ENCODE measurements at regions not wholly inside any gene's neighbourhood (a gene's known extent, or its start where the extent isn't known, plus 50 kb on each side); places are given as distances from the start of the nearest gene placed in this dataset.
"Not testable (repeated sequence)": the region's sequence is repeated elsewhere in the genome, so short reads cannot be mapped to it uniquely, and the experiment has no call there.

DNA sequence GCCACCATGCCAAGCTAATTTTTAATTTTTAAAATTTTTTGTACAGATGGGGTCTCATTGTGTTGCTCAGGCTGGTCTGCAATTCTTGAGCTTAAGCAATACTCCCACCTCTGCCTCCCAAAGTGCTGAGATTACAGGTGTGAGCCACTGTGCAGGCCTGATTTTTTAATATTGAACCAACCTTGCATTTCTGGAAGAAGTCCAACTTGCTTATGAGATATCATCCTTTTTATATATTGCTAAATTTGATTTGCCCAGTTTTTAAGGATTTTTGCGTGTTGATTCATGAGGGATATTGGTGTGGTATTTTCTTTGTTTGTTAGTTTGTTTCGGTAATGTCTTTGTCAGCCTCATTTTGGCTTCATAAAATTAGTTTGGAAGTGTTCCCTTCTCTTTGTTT lies 196.4 kb downstream of the SEC14L1 start:
- no peaks in the 10 kb centered on the region for H3K4me1 ChIP-seq (ENCODE audit: control insufficient read depth in 1 of 2, insufficient read depth in 2 of 2, low read length in 2 of 2)
- H3K27me3 ChIP-seq (ENCODE audit: control insufficient read depth in 1 of 2, insufficient read depth in 2 of 2, low read length in 1 of 2), result no peaks in the 10 kb centered on the region
- no peak overlapping the region for H3K4me3 ChIP-seq (ENCODE audit: low read length in 2 of 2)
- H3K27ac ChIP-seq (ENCODE audit: low read depth in 1 of 2, low read length in 2 of 2), result no peak overlapping the region
- no peaks in the 10 kb centered on the region for H3K36me3 ChIP-seq (ENCODE audit: control insufficient read depth in 1 of 2, insufficient read depth in 2 of 2, low read length in 1 of 2)
- 97 to 98% methylated on average over 2 of the region's 2 CpGs for WGBS, 2 donors
- DNase-seq (no peak), ATAC-seq (ENCODE audit: low FRiP score) (no peak)
- H3K9me3 ChIP-seq (ENCODE audit: control insufficient read depth, low read length), result peaks cover 1% of the 10 kb centered on the region
- intact Hi-C loops (cut with DNase I), result no loop called here

DNA sequence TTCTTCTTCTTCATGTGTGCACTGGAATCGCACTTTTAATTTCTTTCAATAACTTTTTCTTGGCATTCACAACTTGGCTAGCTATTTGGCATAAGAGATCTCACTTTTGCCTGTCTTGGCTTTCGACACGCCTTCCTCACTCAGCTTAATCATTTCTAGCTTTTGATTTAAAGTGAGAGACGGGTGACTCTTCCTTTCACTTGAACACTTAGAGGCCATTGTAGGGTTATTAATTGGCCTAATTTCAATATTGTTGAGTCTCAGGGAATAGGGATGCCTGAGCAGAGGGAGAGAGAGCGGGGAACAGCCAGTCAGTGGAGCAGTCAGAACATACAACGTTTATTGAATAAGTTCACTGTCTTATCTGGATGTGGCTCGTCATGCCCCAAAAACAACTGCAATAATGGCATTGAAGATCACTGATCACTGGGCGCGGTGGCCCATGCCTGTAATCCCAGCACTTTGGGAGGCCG lies 200.3 kb downstream of the SEC14L1 start:
- no peak overlapping the region for H3K27ac ChIP-seq (ENCODE audit: low read depth in 1 of 2, low read length in 2 of 2)
- DNase-seq (no peak), ATAC-seq (ENCODE audit: low FRiP score) (no peak)
- intact Hi-C loops (cut with DNase I), result no loop called here
- H3K4me1 ChIP-seq (ENCODE audit: control insufficient read depth in 1 of 2, insufficient read depth in 2 of 2, low read length in 2 of 2), result no peaks in the 10 kb centered on the region
- H3K36me3 ChIP-seq (ENCODE audit: control insufficient read depth in 1 of 2, insufficient read depth in 2 of 2, low read length in 1 of 2), result no peaks in the 10 kb centered on the region
- H3K9me3 ChIP-seq (ENCODE audit: control insufficient read depth, low read length), result peaks cover 1% of the 10 kb centered on the region
- no peak overlapping the region for H3K4me3 ChIP-seq (ENCODE audit: low read length in 2 of 2)
- 38 to 42% methylated on average over 10 of the region's 10 CpGs for WGBS, 2 donors
- no peaks in the 10 kb centered on the region for H3K27me3 ChIP-seq (ENCODE audit: control insufficient read depth in 1 of 2, insufficient read depth in 2 of 2, low read length in 1 of 2)

DNA sequence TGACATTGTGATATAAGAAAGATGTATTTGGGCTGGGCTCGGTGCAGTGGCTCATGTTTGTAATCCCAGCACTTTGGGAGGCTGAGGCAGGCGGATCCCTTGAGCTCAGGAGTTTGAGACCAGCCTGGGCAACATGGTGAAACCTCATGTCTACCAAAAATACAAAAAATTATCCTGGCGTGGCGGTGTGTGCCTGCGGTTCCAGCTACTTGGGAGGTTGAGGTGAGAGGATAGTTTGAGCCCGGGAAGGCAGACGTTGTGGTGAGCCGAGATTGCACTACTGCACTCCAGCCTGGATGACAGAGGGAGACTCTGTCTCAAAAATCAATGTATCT lies 201.9 kb downstream of the SEC14L1 start:
- 88 to 94% methylated on average over 8 of the region's 8 CpGs for WGBS, 2 donors
- intact Hi-C loops (cut with DNase I); H3K4me1 ChIP-seq (ENCODE audit: control insufficient read depth in 1 of 2, insufficient read depth in 2 of 2, low read length in 2 of 2); H3K4me3 ChIP-seq (ENCODE audit: low read length in 2 of 2); ATAC-seq (ENCODE audit: low FRiP score); DNase-seq; H3K36me3 ChIP-seq (ENCODE audit: control insufficient read depth in 1 of 2, insufficient read depth in 2 of 2, low read length in 1 of 2); H3K27ac ChIP-seq (ENCODE audit: low read depth in 1 of 2, low read length in 2 of 2); H3K27me3 ChIP-seq (ENCODE audit: control insufficient read depth in 1 of 2, insufficient read depth in 2 of 2, low read length in 1 of 2); H3K9me3 ChIP-seq (ENCODE audit: control insufficient read depth, low read length): not testable (repeated sequence)

DNA sequence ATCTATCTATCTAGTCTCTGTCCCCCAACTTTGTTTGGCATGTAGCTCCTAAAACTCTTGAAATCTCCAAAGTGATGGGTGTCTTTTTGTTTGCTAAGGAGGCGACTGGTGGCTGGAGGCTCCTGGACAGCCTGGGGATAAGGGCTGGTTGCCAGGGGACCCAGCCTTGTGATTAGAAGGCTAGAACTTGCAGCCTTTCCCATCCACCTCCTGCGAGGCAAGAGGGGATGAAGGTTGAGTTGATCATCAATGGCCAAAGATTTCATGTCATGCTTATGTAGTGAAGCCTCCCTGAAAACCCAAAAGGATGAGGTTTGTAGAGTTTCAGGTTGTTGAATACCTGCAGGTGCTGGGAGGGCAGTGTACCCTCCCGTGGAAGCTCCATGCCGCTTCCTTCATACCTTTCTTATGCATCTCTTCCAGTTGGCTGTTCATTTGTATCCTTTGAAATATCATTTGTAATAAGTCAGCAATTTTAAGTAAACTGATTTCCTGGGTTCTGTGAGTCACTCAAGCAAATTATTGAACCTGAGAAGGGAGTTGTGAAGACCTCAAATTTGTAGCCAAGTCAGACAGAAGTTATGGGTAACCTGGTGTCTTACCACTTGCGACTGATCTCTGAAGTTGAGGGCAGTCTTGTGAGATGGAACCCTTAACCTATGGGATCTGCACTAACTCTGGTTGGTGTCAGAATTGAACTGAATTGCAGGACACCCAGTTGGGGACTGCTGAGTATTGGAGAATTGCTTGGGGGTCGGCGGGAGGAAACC lies 202.4 kb downstream of the SEC14L1 start:
- no peaks in the 10 kb centered on the region for H3K36me3 ChIP-seq (ENCODE audit: control insufficient read depth in 1 of 2, insufficient read depth in 2 of 2, low read length in 1 of 2)
- DNase-seq, result no peak

DNA sequence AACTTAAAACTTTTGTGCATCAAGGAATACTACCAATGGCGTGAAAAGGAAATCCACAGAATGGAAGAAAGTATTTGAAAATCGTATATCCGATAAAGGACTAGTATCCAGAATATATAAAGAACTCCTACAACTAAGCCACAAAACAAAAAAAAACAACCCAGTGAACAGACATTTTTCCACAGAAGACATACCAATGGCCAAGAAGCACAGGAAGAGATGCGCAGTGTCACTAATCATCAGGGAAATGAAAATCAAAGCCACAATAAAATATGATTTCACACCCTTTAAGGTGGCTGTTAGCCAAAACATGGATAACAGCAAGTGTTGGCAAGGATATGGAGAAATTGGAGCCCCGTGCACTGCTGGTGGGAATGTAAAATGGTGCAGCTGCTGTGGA lies 203.3 kb downstream of the SEC14L1 start:
- no peak overlapping the region for H3K4me3 ChIP-seq (ENCODE audit: low read length in 2 of 2)
- no peaks in the 10 kb centered on the region for H3K27me3 ChIP-seq (ENCODE audit: control insufficient read depth in 1 of 2, insufficient read depth in 2 of 2, low read length in 1 of 2)
- no peaks in the 10 kb centered on the region for H3K4me1 ChIP-seq (ENCODE audit: control insufficient read depth in 1 of 2, insufficient read depth in 2 of 2, low read length in 2 of 2)
- ATAC-seq (ENCODE audit: low FRiP score) (no peak), DNase-seq (no peak)
- H3K9me3 ChIP-seq (ENCODE audit: control insufficient read depth, low read length), result no peaks in the 10 kb centered on the region
- no peaks in the 10 kb centered on the region for H3K36me3 ChIP-seq (ENCODE audit: control insufficient read depth in 1 of 2, insufficient read depth in 2 of 2, low read length in 1 of 2)
- H3K27ac ChIP-seq (ENCODE audit: low read depth in 1 of 2, low read length in 2 of 2), result no peak overlapping the region
- intact Hi-C loops (cut with DNase I), result no loop called here
- 98 to 99% methylated on average over 5 of the region's 5 CpGs for WGBS, 2 donors

More for the DNA sequence above, 202.4 kb downstream of the SEC14L1 start:
- H3K9me3 ChIP-seq (ENCODE audit: control insufficient read depth, low read length), result no peaks in the 10 kb centered on the region
- no peak overlapping the region for H3K27ac ChIP-seq (ENCODE audit: low read depth in 1 of 2, low read length in 2 of 2)
- WGBS, 2 donors, result 97% methylated on average over 7 of the region's 7 CpGs
- intact Hi-C loops (cut with DNase I), result no loop called here
- no peak overlapping the region for H3K4me3 ChIP-seq (ENCODE audit: low read length in 2 of 2)
- no peaks in the 10 kb centered on the region for H3K4me1 ChIP-seq (ENCODE audit: control insufficient read depth in 1 of 2, insufficient read depth in 2 of 2, low read length in 2 of 2)
- no peaks in the 10 kb centered on the region for H3K27me3 ChIP-seq (ENCODE audit: control insufficient read depth in 1 of 2, insufficient read depth in 2 of 2, low read length in 1 of 2)
- no peak for ATAC-seq (ENCODE audit: low FRiP score)

DNA sequence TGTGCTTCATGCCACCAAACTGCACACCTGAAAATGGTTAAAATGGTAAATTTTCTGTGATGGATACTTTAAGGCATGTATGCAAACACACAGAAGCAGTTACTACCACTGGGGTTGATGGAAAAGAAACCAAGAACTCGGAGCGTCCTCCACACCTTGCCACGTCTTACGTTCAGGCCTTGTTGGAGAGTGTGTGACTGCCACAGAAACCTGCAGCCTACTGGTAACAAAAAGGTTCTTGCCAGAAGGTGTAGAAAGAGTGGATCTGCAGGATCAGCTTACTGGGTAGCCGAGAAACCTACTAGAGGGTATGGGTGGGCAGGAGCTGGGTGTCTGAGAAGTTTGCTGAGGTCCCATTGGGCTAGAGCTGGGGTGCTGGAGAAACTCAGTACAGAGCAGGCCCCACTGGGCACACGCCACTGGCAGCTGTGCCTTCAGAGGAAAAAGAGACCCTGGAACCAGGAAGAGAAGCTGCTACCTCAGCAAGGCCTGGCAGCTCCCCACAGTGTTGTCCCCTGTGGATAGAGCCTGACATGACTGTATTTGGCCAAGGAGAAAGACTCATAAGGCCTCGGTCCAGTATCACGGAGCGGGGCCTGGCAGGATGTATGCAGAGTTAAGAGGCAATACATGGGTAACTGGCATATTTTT lies 204.6 kb downstream of the SEC14L1 start:
- intact Hi-C loops (cut with DNase I), result no loop called here
- Histone ChIP-seq H3K9me3 (ENCODE audit: control insufficient read depth, low read length) (no peaks in the 10 kb centered on the region), H3K4me3 (ENCODE audit: low read length in 2 of 2) (no peak overlapping the region), H3K27ac (ENCODE audit: low read depth in 1 of 2, low read length in 2 of 2) (peak overlapping the region in 1 of 2 donors; percentile 4), H3K27me3 (ENCODE audit: control insufficient read depth in 1 of 2, insufficient read depth in 2 of 2, low read length in 1 of 2) (no peaks in the 10 kb centered on the region), H3K36me3 (ENCODE audit: control insufficient read depth in 1 of 2, insufficient read depth in 2 of 2, low read length in 1 of 2) (no peaks in the 10 kb centered on the region), H3K4me1 (ENCODE audit: control insufficient read depth in 1 of 2, insufficient read depth in 2 of 2, low read length in 2 of 2) (no peaks in the 10 kb centered on the region)
- peak; percentile 36 for ATAC-seq (ENCODE audit: low FRiP score)
- 56 to 65% methylated on average over 9 of the region's 9 CpGs for WGBS, 2 donors
- no peak for DNase-seq

DNA sequence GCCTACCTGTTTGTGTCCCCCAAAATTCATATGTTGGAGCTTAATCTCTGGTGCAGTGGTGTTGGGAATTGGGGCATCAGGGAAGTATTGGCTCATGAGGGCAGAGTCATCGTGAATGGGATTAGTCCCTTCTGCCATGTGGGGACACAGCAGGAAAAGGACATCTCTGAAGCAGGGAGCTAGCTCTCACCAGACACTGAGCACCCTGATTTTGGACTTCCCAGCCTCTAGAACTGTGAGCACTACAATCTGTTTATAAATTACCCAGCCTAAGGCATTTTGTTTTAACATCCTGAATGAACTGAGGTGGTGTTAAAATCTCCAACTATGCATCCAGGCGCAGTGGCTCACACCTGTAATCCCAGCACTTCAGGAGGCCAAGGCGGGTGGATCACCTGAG lies 206.0 kb downstream of the SEC14L1 start:
- ATAC-seq (ENCODE audit: low FRiP score) (no peak), DNase-seq (no peak)
- Histone ChIP-seq H3K4me1 (ENCODE audit: control insufficient read depth in 1 of 2, insufficient read depth in 2 of 2, low read length in 2 of 2) (no peaks in the 10 kb centered on the region), H3K27ac (ENCODE audit: low read depth in 1 of 2, low read length in 2 of 2) (no peak overlapping the region), H3K27me3 (ENCODE audit: control insufficient read depth in 1 of 2, insufficient read depth in 2 of 2, low read length in 1 of 2) (no peaks in the 10 kb centered on the region), H3K36me3 (ENCODE audit: control insufficient read depth in 1 of 2, insufficient read depth in 2 of 2, low read length in 1 of 2) (no peaks in the 10 kb centered on the region), H3K9me3 (ENCODE audit: control insufficient read depth, low read length) (no peaks in the 10 kb centered on the region), H3K4me3 (ENCODE audit: low read length in 2 of 2) (no peak overlapping the region)
- intact Hi-C loops (cut with DNase I), result no loop called here
- 96 to 98% methylated on average over 3 of the region's 3 CpGs for WGBS, 2 donors

DNA sequence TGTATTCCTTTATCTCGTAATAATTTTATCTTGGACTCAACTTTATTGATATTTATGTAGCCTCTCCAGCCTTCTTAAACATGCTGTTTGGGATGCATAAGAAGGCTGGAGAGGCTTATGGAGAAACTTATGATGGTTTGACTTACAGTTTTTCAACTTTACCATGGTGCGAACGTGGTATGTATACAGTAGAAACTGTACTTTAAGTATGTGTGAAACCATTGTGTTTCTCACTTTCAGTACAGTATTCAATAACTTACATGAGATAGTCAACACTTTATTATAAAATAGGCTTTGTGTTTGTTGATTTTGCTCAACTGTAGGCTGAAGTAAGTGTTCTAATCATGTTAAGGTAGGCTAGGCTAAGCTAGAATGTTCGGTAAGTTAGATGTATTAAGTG lies 206.8 kb downstream of the SEC14L1 start:
- H3K4me3 ChIP-seq (ENCODE audit: low read length in 2 of 2), result no peak overlapping the region
- WGBS, 2 donors, result 95 to 96% methylated on average over 4 of the region's 4 CpGs

More for the DNA sequence above, 206.8 kb downstream of the SEC14L1 start:
- H3K27me3 ChIP-seq (ENCODE audit: control insufficient read depth in 1 of 2, insufficient read depth in 2 of 2, low read length in 1 of 2), result no peaks in the 10 kb centered on the region
- H3K4me1 ChIP-seq (ENCODE audit: control insufficient read depth in 1 of 2, insufficient read depth in 2 of 2, low read length in 2 of 2), result no peaks in the 10 kb centered on the region
- DNase-seq (no peak), ATAC-seq (ENCODE audit: low FRiP score) (no peak)
- H3K36me3 ChIP-seq (ENCODE audit: control insufficient read depth in 1 of 2, insufficient read depth in 2 of 2, low read length in 1 of 2), result no peaks in the 10 kb centered on the region
- intact Hi-C loops (cut with DNase I), result no loop called here
- no peaks in the 10 kb centered on the region for H3K9me3 ChIP-seq (ENCODE audit: control insufficient read depth, low read length)
- H3K27ac ChIP-seq (ENCODE audit: low read depth in 1 of 2, low read length in 2 of 2), result no peak overlapping the region
